NCI-H1105 treated with DMSO at 0.1 percent for 48 hours (cell line): ENCODE measurements at regions not wholly inside any gene's neighbourhood (a gene's known extent, or its start where the extent isn't known, plus 50 kb on each side); places are given as distances from the start of the nearest gene placed in this dataset.
"Not testable (repeated sequence)": the region's sequence is repeated elsewhere in the genome, so short reads cannot be mapped to it uniquely, and the experiment has no call there.

ENCODE experiments used
- DNase-seq: peaks from one replicate; lab custom pipeline; 2025; lab: John Stamatoyannopoulos, UW

GRCh38 chr12:31820832-31821231, 92.0 kb upstream of the AMN1 start:
- no peak for DNase-seq

- DNase-seq: no peak
Measured at GRCh38 chr12:31819427-31819826, 90.6 kb upstream of the AMN1 start.

- no peak for DNase-seq
Measured at GRCh38 chr12:31818623-31819268, 89.9 kb upstream of the AMN1 start.

- DNase-seq: no peak
Measured at GRCh38 chr12:31817120-31817519, 88.3 kb upstream of the AMN1 start.

GRCh38 chr12:31815096-31815495, 86.3 kb upstream of the AMN1 start:
- DNase-seq: no peak

GRCh38 chr12:31813305-31813704, 84.5 kb upstream of the AMN1 start:
- no peak for DNase-seq

GRCh38 chr12:31807773-31808097, 78.9 kb upstream of the AMN1 start:
- no peak for DNase-seq

- not testable (repeated sequence) for DNase-seq
Measured at GRCh38 chr12:31807081-31807772, 78.4 kb upstream of the AMN1 start.

- DNase-seq: not testable (repeated sequence)
Measured at GRCh38 chr12:31805681-31806080, 76.9 kb upstream of the AMN1 start.

- DNase-seq: not testable (repeated sequence)
Measured at GRCh38 chr12:31804707-31805106, 75.9 kb upstream of the AMN1 start.

- no peak for DNase-seq
Measured at GRCh38 chr12:31804185-31804504, 75.3 kb upstream of the AMN1 start.

- DNase-seq: no peak
Measured at GRCh38 chr12:31803306-31804184, 74.7 kb upstream of the AMN1 start.

- no peak for DNase-seq
Measured at GRCh38 chr12:31801872-31802271, 73.1 kb upstream of the AMN1 start.

- DNase-seq: no peak
Measured at GRCh38 chr12:31797230-31797872, 68.5 kb upstream of the AMN1 start.

- DNase-seq: no peak
Measured at GRCh38 chr12:31796270-31796951, 67.6 kb upstream of the AMN1 start.

- no peak for DNase-seq
Measured at GRCh38 chr12:31794745-31795144, 65.9 kb upstream of the AMN1 start.

- not testable (repeated sequence) for DNase-seq
Measured at GRCh38 chr12:31791265-31791664, 62.4 kb upstream of the AMN1 start.

- no peak for DNase-seq
Measured at GRCh38 chr12:31790759-31791158, 61.9 kb upstream of the AMN1 start.

- DNase-seq: no peak
Measured at GRCh38 chr12:31785318-31785717, 56.5 kb upstream of the AMN1 start.

- DNase-seq: no peak
Measured at GRCh38 chr12:31783996-31784645, 55.3 kb upstream of the AMN1 start.

- no peak for DNase-seq
Measured at GRCh38 chr12:31783556-31783955, 54.7 kb upstream of the AMN1 start.
